ENCODE measurements at regions not wholly inside any gene's neighbourhood (a gene's known extent, or its start where the extent isn't known, plus 50 kb on each side); places are given as distances from the start of the nearest gene placed in this dataset.
A peak's percentile ranks its signal among the peaks of the same experiment; 100 is the strongest.

GRCh38 chr3:31219131-31219843 lies 313.4 kb upstream of the STT3B start:
- no peak for TF ChIP-seq CTCF (IDR thresholded peaks at IDR 0.05)
- TF ChIP-seq POLR2A (IDR thresholded peaks at IDR 0.05) = no peak
- TF ChIP-seq EP300 (IDR thresholded peaks at IDR 0.05) = peak in 1 of 2 donors; percentile 24
